Cardiac fibroblast (primary cell): ENCODE measurements at regions not wholly inside any gene's neighbourhood (a gene's known extent, or its start where the extent isn't known, plus 50 kb on each side); places are given as distances from the start of the nearest gene placed in this dataset.

Experiments used
- DNase-seq, 2 donors: peaks; one replicate each; pipeline versions ENCODE4 v3.0.0 to v3.0.0-alpha.2; 2010; ENCODE audit warnings: low read depth in 2 of 2
- H3K4me3 ChIP-seq, 2 donors: replicated peaks in 1 of 2; 1 replicate in 1 of 2; 2 replicates in 1 of 2; pipeline ENCODE4 v1.5.1; 2011; ENCODE audit warnings: low read depth in 2 of 2, low read length in 2 of 2, mild to moderate bottlenecking in 2 of 2, moderate library complexity in 1 of 2
- TF ChIP-seq, protein P1 (sequence below): IDR thresholded peaks from one replicate; pipeline ENCODE4 v1.5.1; 2011; ENCODE audit warnings: low read depth, mild to moderate bottlenecking, low read length, inconsistent platforms

DNA sequence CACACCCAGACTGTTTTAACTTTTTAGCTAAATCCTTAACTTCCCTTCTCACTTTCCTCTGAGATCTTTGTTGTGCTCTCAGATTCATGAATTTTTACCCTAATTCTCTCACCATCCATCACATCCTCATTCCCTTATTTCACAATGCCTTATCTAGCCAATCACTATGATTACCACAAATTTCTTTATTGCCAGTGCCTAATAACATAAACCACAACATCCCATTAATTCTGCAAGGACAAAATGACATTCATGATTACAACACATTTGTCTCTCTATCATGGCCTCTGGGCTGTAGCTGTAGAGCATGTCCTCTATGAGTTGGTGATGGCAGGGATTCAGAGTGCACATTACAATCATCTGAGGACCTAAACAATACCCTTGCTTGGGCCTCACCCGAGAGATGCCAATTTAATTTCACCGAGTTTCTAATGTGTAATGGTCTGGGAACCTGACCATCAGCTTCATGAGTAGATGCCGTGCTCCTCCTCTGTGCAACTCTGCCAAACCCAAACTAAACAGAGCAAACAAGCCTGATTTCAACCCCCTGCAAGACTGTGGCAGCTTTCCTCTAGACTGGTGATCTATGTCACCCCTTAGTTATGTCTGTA is 99.3 kb downstream of the SPTSSA start:
- no peak overlapping the region for H3K4me3 ChIP-seq
- TF ChIP-seq, protein P1, sequence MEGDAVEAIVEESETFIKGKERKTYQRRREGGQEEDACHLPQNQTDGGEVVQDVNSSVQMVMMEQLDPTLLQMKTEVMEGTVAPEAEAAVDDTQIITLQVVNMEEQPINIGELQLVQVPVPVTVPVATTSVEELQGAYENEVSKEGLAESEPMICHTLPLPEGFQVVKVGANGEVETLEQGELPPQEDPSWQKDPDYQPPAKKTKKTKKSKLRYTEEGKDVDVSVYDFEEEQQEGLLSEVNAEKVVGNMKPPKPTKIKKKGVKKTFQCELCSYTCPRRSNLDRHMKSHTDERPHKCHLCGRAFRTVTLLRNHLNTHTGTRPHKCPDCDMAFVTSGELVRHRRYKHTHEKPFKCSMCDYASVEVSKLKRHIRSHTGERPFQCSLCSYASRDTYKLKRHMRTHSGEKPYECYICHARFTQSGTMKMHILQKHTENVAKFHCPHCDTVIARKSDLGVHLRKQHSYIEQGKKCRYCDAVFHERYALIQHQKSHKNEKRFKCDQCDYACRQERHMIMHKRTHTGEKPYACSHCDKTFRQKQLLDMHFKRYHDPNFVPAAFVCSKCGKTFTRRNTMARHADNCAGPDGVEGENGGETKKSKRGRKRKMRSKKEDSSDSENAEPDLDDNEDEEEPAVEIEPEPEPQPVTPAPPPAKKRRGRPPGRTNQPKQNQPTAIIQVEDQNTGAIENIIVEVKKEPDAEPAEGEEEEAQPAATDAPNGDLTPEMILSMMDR, result no peak
- no peak for DNase-seq

DNA sequence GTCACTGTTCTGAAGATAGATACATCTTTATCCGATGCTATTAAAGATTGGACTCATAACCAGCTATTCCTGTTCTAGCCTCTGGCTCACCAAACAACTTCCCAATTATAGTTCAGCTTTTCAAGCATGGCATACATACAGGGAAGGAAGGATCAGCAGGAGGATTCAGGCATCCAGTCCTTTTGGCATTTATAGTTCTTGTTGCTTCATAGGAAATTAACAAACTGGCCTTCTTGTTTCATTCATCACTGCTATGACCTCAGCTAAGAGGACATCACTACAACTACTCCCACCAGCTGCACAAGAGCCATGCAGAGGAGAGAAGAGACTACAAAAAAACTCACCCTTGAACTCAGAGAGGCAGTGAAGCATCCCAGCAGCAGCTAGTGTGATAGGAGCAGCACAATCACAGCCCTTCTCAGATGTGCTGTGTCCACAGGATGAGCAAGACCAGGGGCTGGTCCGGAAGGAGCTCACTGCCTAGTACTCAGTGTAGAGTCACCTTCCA is 100.5 kb downstream of the SPTSSA start:
- no peak overlapping the region for H3K4me3 ChIP-seq
- peak; percentile 53 to 69 for DNase-seq
- TF ChIP-seq, protein P1, result no peak

GRCh38 chr14:34359420-34360117 is 102.5 kb downstream of the SPTSSA start:
- TF ChIP-seq, protein P1, result no peak
- no peak for DNase-seq

DNA sequence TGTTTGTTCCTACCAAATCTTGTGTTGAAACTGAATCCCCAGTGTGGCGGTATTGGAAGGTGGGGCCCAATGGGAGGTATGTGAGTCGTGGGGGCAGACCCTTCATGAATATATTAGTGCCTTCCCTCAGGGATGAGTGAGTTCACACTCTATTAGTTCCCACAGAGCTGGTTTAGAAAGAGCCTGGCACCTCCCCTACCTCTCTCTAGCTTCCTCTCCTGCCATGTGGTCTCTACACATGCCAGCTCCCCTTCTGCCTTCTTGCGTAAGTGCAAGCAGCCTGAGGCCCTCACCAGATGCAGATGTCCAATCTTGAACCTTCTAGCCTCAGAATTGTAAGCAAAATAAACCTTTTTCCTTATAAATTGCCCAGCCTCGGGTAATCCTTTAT is 105.8 kb downstream of the SPTSSA start:
- peak; percentile 31 to 77 for DNase-seq
- TF ChIP-seq, protein P1, result no peak

More at GRCh38 chr14:34359420-34360117, 102.5 kb downstream of the SPTSSA start:
- no peak overlapping the region for H3K4me3 ChIP-seq

DNA sequence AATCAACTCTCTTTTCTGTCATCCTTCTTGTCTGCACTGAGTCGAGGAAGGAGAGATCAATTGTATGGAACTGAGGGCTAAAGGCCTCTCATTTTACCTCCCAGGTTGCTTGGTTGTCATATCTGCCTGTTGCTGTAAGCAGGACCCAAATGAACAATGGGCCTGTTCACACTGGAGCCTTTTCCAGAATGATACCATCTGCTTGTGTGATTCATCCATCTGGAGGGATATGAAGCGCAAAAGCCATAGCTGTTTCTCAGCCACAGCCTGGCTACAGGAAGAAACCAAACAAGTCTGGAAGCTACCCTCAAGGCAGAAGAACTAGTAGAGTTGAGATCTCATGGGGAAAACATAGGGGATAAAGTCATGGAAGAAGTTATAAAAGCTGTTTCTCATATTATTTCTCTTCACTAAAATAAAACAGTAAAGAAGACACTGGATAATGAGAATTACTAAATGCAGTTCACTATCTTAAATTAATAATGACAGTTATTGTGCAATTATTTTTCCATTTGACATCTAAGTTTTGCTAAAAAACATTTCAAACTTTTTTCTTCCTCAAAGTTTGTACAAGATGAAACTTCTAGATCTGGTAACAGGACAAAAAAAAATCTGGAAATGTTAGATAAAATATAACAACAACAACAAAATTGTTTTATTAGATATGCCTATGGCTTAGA is 106.3 kb downstream of the SPTSSA start:
- peak; percentile 87 to 93 for DNase-seq
- no peak overlapping the region for H3K4me3 ChIP-seq
- TF ChIP-seq, protein P1, result no peak

More for the DNA sequence above, 105.8 kb downstream of the SPTSSA start:
- H3K4me3 ChIP-seq, result no peak overlapping the region

DNA sequence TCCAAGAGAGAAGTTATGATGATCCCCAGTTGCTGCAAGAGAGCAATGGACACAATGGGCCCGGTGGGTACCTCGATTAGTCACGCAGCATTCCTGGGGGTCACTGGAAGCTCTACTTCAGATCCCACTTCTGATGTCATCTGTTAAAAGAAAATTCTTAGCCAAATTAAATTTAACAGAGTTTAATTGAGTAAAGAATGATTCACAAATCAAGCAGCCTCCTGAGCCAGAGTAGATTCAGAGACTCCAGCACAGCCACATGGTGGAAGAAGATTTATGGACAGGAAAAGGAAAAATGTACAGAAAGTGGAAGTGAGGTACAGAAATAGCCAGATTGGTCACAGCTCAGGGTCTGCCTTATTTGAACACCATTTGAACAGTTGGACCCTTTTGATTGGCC is 107.5 kb downstream of the SPTSSA start:
- no peak overlapping the region for H3K4me3 ChIP-seq
- TF ChIP-seq, protein P1, result no peak
- no peak for DNase-seq
